ENCODE measurements at regions not wholly inside any gene's neighbourhood (a gene's known extent, or its start where the extent isn't known, plus 50 kb on each side); places are given as distances from the start of the nearest gene placed in this dataset.

- TF ChIP-seq POLR2A (IDR thresholded peaks at IDR 0.05) (no peak), CTCF (IDR thresholded peaks at IDR 0.05) (no peak)
Observed at GRCh38 chr2:241945311-241945710, 75.8 kb downstream of the RTP5 start.
